ENCODE measurements at regions not wholly inside any gene's neighbourhood (a gene's known extent, or its start where the extent isn't known, plus 50 kb on each side); places are given as distances from the start of the nearest gene placed in this dataset.
"Not testable (repeated sequence)": the region's sequence is repeated elsewhere in the genome, so short reads cannot be mapped to it uniquely, and the experiment has no call there.

DNA sequence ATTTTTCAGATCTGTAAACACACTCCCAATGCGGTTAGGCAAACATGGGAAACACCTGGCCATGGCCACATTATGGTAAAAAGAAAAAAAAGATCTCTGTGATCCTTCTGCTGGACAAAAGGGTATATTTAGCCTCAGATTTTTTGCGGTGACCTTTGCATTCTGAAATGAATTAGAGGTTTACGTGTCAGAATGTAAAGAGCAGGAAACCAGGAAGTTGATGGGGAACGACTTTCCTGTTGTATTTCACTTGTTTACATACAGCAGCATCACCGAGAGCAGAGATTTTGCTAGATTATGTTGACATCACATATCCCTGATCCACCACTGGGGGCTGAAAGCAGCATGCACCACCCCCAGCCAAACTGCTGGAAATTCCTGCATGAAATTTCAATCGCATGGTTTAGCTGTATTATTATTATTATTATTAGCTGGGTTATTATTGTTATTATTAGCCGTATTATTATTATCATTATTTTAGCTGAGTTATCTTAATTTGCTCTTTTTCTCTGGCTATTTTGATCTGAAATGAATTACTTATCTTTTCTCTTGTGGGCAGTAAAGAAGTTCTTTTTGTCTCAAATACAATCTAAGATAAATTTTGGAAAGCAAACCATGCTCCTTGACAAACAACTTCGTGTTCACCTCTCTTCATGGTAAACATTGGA, 189.4 kb downstream of the ZFP64 start:
- Histone ChIP-seq H3K27ac (ENCODE audit: low read length) (peak overlapping the region; percentile 14; the same call in 1 of the 2 replicates), H3K9me3 (ENCODE audit: control insufficient read depth, insufficient read depth, low read depth, low read length) (no peaks in the 10 kb centered on the region), H3K27me3 (ENCODE audit: control insufficient read depth, insufficient read depth, low read length) (peaks cover 2% of the 10 kb centered on the region; the same call in 1 of the 2 replicates), H3K36me3 (ENCODE audit: control insufficient read depth, insufficient read depth, low read length) (no peaks in the 10 kb centered on the region), H3K4me3 (ENCODE audit: low read depth in 2 of 2, low read length in 2 of 2) (no peak overlapping the region), H3K4me1 (ENCODE audit: control insufficient read depth, insufficient read depth, low read length) (no peaks in the 10 kb centered on the region; the same call in 1 of the 2 replicates)
- no peak for ATAC-seq
- TF ChIP-seq REST (IDR thresholded peaks at IDR 0.05; ENCODE audit: insufficient read depth in 1 of 2, low read depth in 2 of 2, low read length in 1 of 2) (no peak), TCF7L2 (IDR thresholded peaks at IDR 0.05; ENCODE audit: low read depth, low read length) (no peak), SIN3A (IDR thresholded peaks at IDR 0.05; ENCODE audit: borderline replicate concordance, insufficient read depth, low read depth, low read length) (no peak)
- intact Hi-C loops (cut with micrococcal nuclease; ENCODE audit: unreplicated experiment) (no loop called here), in situ Hi-C loops (cut with HindIII; ENCODE audit: low pct_unique_long_range_greater_than_20kb, low sequenced_read_pairs) (no loop called here)
- BruUV-seq (replicated peaks) = no TSS peak
- no peak for DNase-seq (ENCODE audit: low read depth, low spot score)
- ChIA-PET CTCF (no interaction called here), POLR2A (no interaction called here)

DNA sequence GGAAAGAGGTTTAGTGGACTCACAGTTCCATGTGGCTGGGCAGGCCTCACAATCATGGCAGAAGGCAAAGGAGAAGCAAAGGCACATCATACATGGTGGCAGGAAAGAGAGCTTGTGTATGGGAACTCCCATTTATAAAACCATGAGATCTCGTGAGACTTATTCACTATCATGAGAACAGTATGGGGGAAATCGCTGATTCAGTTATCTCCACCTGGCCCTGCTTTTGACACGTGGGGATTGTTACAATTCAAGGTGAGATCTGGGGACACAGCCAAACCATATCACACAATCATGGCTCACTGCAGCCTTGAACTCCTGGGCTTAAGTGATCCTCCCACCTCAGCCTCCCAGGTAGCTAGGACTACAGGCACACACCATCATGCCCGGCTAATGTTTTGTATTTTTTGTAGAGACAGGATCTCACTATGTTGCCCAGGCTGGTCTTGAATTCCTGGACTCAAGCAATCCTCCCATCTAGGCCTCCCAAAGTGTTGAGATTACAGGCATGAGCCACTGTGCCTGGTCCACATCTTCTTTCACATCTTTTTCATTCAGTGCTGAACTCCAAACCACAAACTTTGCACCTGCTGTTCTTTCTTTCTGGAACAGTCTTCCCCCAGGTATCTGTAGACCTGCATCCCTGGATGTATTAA, 194.2 kb downstream of the ZFP64 start:
- ATAC-seq; in situ Hi-C loops (cut with HindIII; ENCODE audit: low pct_unique_long_range_greater_than_20kb, low sequenced_read_pairs); H3K36me3 ChIP-seq (ENCODE audit: control insufficient read depth, insufficient read depth, low read length); H3K27ac ChIP-seq (ENCODE audit: low read length); H3K4me1 ChIP-seq (ENCODE audit: control insufficient read depth, insufficient read depth, low read length); H3K27me3 ChIP-seq (ENCODE audit: control insufficient read depth, insufficient read depth, low read length); H3K9me3 ChIP-seq (ENCODE audit: control insufficient read depth, insufficient read depth, low read depth, low read length); BruUV-seq (replicated peaks); DNase-seq (ENCODE audit: low read depth, low spot score); H3K4me3 ChIP-seq (ENCODE audit: low read depth in 2 of 2, low read length in 2 of 2); intact Hi-C loops (cut with micrococcal nuclease; ENCODE audit: unreplicated experiment); POLR2A ChIA-PET; CTCF ChIA-PET: not testable (repeated sequence)

DNA sequence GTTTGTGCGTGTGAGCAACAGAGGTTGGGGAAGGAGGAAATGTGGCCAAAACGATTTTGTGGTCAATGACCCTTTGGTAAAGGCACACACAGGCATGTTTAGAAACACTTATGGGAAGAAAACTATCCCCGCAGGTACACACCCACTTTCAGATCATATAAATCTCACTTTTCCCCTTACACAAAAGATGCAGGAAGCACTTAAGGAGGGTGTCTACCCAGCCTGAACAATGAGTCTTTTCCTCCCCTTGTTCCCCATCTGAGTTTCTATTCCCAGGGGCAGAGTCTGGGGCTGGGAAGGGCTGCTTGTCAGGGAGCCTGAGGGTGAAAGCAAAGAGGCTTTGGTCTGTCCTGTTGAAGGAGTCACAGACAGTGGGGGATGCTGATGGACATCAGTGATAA, 193.2 kb upstream of the SALL4 start:
- no TSS peak for BruUV-seq (replicated peaks)
- Histone ChIP-seq H3K4me3 (ENCODE audit: low read depth in 2 of 2, low read length in 2 of 2) (no peak overlapping the region), H3K27me3 (ENCODE audit: control insufficient read depth, insufficient read depth, low read length) (no peaks in the 10 kb centered on the region), H3K9me3 (ENCODE audit: control insufficient read depth, insufficient read depth, low read depth, low read length) (no peaks in the 10 kb centered on the region), H3K4me1 (ENCODE audit: control insufficient read depth, insufficient read depth, low read length) (no peaks in the 10 kb centered on the region), H3K27ac (ENCODE audit: low read length) (no peak overlapping the region), H3K36me3 (ENCODE audit: control insufficient read depth, insufficient read depth, low read length) (no peaks in the 10 kb centered on the region)
- ChIA-PET CTCF (no interaction called here), POLR2A (no interaction called here)
- no peak for DNase-seq (ENCODE audit: low read depth, low spot score)
- in situ Hi-C loops (cut with HindIII; ENCODE audit: low pct_unique_long_range_greater_than_20kb, low sequenced_read_pairs) (no loop called here), intact Hi-C loops (cut with micrococcal nuclease; ENCODE audit: unreplicated experiment) (no loop called here)
- TF ChIP-seq TCF7L2 (IDR thresholded peaks at IDR 0.05; ENCODE audit: low read depth, low read length) (no peak), POLR2AphosphoS5 (IDR thresholded peaks at IDR 0.05; ENCODE audit: low read depth, low read length) (no peak), SIN3A (IDR thresholded peaks at IDR 0.05; ENCODE audit: borderline replicate concordance, insufficient read depth, low read depth, low read length) (no peak), REST (IDR thresholded peaks at IDR 0.05; ENCODE audit: insufficient read depth in 1 of 2, low read depth in 2 of 2, low read length in 1 of 2) (no peak)
- TF ChIP-seq, protein P1, sequence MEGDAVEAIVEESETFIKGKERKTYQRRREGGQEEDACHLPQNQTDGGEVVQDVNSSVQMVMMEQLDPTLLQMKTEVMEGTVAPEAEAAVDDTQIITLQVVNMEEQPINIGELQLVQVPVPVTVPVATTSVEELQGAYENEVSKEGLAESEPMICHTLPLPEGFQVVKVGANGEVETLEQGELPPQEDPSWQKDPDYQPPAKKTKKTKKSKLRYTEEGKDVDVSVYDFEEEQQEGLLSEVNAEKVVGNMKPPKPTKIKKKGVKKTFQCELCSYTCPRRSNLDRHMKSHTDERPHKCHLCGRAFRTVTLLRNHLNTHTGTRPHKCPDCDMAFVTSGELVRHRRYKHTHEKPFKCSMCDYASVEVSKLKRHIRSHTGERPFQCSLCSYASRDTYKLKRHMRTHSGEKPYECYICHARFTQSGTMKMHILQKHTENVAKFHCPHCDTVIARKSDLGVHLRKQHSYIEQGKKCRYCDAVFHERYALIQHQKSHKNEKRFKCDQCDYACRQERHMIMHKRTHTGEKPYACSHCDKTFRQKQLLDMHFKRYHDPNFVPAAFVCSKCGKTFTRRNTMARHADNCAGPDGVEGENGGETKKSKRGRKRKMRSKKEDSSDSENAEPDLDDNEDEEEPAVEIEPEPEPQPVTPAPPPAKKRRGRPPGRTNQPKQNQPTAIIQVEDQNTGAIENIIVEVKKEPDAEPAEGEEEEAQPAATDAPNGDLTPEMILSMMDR (IDR thresholded peaks at IDR 0.05) = no peak
- ATAC-seq = no peak
